ENCODE measurements at regions not wholly inside any gene's neighbourhood (a gene's known extent, or its start where the extent isn't known, plus 50 kb on each side); places are given as distances from the start of the nearest gene placed in this dataset.

DNA sequence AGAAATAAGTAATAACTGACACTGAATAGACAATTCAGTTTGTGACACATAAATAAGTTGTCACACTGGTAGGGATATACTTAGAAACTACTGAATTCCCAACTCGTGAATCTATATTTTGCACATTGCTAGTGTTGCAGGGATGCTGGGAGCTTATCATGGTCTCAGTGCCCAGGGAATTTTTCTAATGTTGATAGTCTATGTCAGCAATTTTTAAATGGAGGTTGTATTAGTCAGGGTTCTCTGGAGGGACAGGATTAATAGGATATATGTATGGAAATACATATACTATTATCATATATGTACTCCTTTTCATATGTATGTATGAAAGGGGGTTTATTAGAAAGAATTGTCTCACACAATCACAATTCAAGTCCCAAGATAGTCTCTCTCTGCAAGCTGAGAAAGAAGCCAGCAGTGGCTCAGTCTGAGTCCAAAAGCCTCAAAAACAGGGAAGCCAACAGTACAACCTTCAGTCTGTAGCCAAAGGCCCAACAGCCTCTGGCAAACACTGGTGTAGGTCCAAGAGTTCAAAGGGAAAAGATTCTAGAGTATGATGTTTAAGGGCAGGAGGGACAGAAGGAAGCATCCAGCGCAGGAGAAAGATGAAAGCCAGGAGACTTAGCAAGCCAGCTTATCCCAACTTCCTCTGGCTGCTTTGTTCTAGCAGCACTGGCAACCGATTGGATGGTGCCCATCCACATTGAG lies 980.9 kb upstream of the GJE1 start:
- TF ChIP-seq, protein P1, sequence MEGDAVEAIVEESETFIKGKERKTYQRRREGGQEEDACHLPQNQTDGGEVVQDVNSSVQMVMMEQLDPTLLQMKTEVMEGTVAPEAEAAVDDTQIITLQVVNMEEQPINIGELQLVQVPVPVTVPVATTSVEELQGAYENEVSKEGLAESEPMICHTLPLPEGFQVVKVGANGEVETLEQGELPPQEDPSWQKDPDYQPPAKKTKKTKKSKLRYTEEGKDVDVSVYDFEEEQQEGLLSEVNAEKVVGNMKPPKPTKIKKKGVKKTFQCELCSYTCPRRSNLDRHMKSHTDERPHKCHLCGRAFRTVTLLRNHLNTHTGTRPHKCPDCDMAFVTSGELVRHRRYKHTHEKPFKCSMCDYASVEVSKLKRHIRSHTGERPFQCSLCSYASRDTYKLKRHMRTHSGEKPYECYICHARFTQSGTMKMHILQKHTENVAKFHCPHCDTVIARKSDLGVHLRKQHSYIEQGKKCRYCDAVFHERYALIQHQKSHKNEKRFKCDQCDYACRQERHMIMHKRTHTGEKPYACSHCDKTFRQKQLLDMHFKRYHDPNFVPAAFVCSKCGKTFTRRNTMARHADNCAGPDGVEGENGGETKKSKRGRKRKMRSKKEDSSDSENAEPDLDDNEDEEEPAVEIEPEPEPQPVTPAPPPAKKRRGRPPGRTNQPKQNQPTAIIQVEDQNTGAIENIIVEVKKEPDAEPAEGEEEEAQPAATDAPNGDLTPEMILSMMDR (IDR thresholded peaks at IDR 0.05): no peak
- no peak for TF ChIP-seq EZH2 (IDR thresholded peaks at IDR 0.05)
- TF ChIP-seq EZH2phosphoT487 (IDR thresholded peaks at IDR 0.05): no peak
